NCI-H510A (cell line): ENCODE measurements at regions not wholly inside any gene's neighbourhood (a gene's known extent, or its start where the extent isn't known, plus 50 kb on each side); places are given as distances from the start of the nearest gene placed in this dataset.
"Not testable (repeated sequence)": the region's sequence is repeated elsewhere in the genome, so short reads cannot be mapped to it uniquely, and the experiment has no call there.

Source experiments
- DNase-seq: peaks from one replicate; lab custom pipeline; 2025; lab: John Stamatoyannopoulos, UW

- DNase-seq, result no peak
Measured at GRCh38 chr21:16116798-16117197, 387.0 kb downstream of the USP25 start.

- DNase-seq, result no peak
Measured at GRCh38 chr21:16117331-16117730, 387.5 kb downstream of the USP25 start.

GRCh38 chr21:16117851-16118590, 388.2 kb downstream of the USP25 start:
- no peak for DNase-seq

GRCh38 chr21:16124378-16125138, 394.8 kb downstream of the USP25 start:
- no peak for DNase-seq

- DNase-seq, result no peak
Measured at GRCh38 chr21:16125274-16125673, 395.5 kb downstream of the USP25 start.

- DNase-seq, result not testable (repeated sequence)
Measured at GRCh38 chr21:16132453-16132852, 402.7 kb downstream of the USP25 start.

GRCh38 chr21:16133248-16133647, 403.5 kb downstream of the USP25 start:
- DNase-seq, result no peak

- DNase-seq, result no peak
Measured at GRCh38 chr21:16134134-16134533, 404.4 kb downstream of the USP25 start.

- DNase-seq, result no peak
Measured at GRCh38 chr21:16137106-16137505, 407.3 kb downstream of the USP25 start.

- no peak for DNase-seq
Measured at GRCh38 chr21:16145052-16145451, 415.3 kb downstream of the USP25 start.

GRCh38 chr21:16145479-16145878, 415.7 kb downstream of the USP25 start:
- no peak for DNase-seq

GRCh38 chr21:16154321-16154720, 424.5 kb downstream of the USP25 start:
- no peak for DNase-seq

- DNase-seq, result no peak
Measured at GRCh38 chr21:16154951-16155635, 425.3 kb downstream of the USP25 start.

- no peak for DNase-seq
Measured at GRCh38 chr21:16156841-16157489, 427.2 kb downstream of the USP25 start.

GRCh38 chr21:16159213-16159970, 429.6 kb downstream of the USP25 start:
- DNase-seq, result no peak

GRCh38 chr21:16159971-16160350, 430.2 kb downstream of the USP25 start:
- no peak for DNase-seq

- DNase-seq, result no peak
Measured at GRCh38 chr21:16162953-16163352, 433.2 kb downstream of the USP25 start.

GRCh38 chr21:16169102-16169511, 439.3 kb downstream of the USP25 start:
- no peak for DNase-seq

- DNase-seq, result no peak
Measured at GRCh38 chr21:16169779-16170178, 440.0 kb downstream of the USP25 start.

- DNase-seq, result no peak
Measured at GRCh38 chr21:16176570-16176969, 446.8 kb downstream of the USP25 start.

- no peak for DNase-seq
Measured at GRCh38 chr21:16177532-16177931, 447.8 kb downstream of the USP25 start.

GRCh38 chr21:16179773-16180172, 450.0 kb downstream of the USP25 start:
- DNase-seq, result no peak
